ENCODE measurements at regions not wholly inside any gene's neighbourhood (a gene's known extent, or its start where the extent isn't known, plus 50 kb on each side); places are given as distances from the start of the nearest gene placed in this dataset.

DNA sequence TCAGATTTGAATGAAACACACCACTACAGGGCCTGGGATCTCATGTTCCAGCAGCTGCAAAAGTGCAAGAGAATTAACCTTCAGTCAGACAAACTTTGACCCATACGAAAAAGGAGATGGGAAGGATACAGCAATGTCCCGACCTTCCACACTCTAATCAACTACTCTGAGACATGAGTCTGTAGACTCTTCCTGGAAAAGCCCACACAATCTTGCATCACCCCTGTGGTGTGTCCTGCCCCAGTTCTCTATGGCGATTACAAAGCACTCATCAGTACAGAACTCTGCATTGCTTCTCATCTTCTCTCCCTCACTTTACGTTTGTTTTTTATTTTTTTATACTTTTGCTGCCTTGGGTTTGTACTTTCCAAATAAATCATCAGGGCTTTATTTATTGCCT lies 241.0 kb upstream of the KIF2A start:
- Mint-ChIP-seq H3K27me3 (ENCODE audit: low read depth) (peaks cover 38% of the 10 kb centered on the region), H3K27ac (no peak overlapping the region), H3K4me3 (no peak overlapping the region), H3K36me3 (no peaks in the 10 kb centered on the region), H3K4me1 (no peaks in the 10 kb centered on the region), H3K9me3 (no peaks in the 10 kb centered on the region)
- no peak for DNase-seq (ENCODE audit: low spot score in 2 of 2, unreplicated experiment in 2 of 2)
- TF ChIP-seq, protein P1, sequence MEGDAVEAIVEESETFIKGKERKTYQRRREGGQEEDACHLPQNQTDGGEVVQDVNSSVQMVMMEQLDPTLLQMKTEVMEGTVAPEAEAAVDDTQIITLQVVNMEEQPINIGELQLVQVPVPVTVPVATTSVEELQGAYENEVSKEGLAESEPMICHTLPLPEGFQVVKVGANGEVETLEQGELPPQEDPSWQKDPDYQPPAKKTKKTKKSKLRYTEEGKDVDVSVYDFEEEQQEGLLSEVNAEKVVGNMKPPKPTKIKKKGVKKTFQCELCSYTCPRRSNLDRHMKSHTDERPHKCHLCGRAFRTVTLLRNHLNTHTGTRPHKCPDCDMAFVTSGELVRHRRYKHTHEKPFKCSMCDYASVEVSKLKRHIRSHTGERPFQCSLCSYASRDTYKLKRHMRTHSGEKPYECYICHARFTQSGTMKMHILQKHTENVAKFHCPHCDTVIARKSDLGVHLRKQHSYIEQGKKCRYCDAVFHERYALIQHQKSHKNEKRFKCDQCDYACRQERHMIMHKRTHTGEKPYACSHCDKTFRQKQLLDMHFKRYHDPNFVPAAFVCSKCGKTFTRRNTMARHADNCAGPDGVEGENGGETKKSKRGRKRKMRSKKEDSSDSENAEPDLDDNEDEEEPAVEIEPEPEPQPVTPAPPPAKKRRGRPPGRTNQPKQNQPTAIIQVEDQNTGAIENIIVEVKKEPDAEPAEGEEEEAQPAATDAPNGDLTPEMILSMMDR (IDR thresholded peaks at IDR 0.05; ENCODE audit: unreplicated experiment): no peak

DNA sequence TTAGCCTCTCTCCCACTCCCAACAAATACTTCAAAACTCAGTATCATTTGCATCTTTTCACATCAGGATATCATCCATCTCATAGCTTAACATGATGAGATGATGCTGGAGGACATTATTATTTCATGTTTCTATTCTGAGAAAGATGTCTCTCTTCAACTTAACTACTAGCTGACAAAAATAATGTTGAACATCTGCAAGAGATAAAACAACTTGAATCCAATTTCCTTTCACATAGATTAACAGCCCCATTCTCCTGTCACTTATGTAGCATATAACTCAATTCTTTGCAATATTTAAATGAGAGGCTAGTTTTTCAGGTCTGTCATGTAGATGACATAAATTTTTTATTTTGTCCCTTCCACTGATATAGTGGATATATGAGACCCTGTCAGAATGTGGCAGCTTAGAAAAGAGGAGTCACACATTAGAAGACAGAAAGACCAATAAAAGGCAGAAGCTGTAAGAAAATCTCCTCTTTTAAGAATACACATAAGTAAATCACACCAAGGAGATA lies 239.2 kb upstream of the KIF2A start:
- no peaks in the 10 kb centered on the region for H3K36me3 Mint-ChIP-seq
- H3K27ac Mint-ChIP-seq: no peak overlapping the region

DNA sequence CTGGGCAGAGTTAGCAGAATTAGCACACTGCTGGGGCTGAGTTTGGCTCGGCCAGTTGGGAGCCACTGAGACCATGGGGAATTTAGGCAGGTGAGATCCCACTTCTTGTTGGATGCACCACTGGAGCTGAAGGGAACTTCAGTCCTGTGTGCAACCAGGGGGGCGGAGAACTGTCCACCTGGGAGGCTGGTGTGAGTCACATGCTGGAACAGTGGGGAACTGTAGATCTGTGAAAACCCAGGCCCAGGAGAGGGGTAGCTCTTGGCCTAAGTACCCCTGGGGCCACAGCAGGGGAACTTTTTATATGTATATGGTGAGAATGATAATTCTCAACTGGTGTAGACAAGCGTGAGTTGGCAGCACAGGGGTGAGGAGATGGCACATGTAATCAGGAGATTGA lies 237.5 kb upstream of the KIF2A start:
- DNase-seq (ENCODE audit: low spot score in 2 of 2, unreplicated experiment in 2 of 2): no peak
- H3K36me3 Mint-ChIP-seq: no peaks in the 10 kb centered on the region
- H3K27me3 Mint-ChIP-seq (ENCODE audit: low read depth): peaks cover 23% of the 10 kb centered on the region
- H3K4me3 Mint-ChIP-seq: no peak overlapping the region
- TF ChIP-seq, protein P1 (IDR thresholded peaks at IDR 0.05; ENCODE audit: unreplicated experiment): no peak
- H3K9me3 Mint-ChIP-seq: no peaks in the 10 kb centered on the region
- H3K4me1 Mint-ChIP-seq: no peaks in the 10 kb centered on the region
- no peak overlapping the region for H3K27ac Mint-ChIP-seq

More for the DNA sequence above, 239.2 kb upstream of the KIF2A start:
- DNase-seq (ENCODE audit: low spot score in 2 of 2, unreplicated experiment in 2 of 2): no peak
- Mint-ChIP-seq H3K4me3 (no peak overlapping the region), H3K4me1 (no peaks in the 10 kb centered on the region), H3K27me3 (ENCODE audit: low read depth) (peaks cover 28% of the 10 kb centered on the region), H3K9me3 (no peaks in the 10 kb centered on the region)
- TF ChIP-seq, protein P1 (IDR thresholded peaks at IDR 0.05; ENCODE audit: unreplicated experiment): no peak

DNA sequence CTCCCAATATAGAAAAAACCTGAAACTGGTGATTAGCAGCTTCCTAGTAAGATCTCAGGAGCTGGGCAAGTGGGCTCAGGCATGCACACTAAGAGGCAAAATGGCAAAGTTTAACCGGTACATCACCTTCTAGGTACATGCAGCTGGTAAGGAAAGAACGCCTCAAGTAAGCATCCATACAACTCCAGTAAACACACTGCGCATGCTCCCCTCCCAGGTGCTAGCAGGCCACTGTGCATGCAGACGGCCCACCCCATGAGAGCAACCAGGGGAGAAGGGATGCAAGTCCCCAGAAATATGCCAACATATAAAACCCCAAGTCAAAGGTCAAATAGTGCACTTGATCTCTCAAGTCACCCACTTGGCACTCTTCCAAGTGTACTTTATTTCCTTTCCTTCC lies 228.6 kb upstream of the KIF2A start:
- Mint-ChIP-seq H3K9me3 (no peaks in the 10 kb centered on the region), H3K27ac (no peak overlapping the region), H3K27me3 (ENCODE audit: low read depth) (peaks cover 9% of the 10 kb centered on the region), H3K4me3 (no peak overlapping the region), H3K4me1 (peaks cover 11% of the 10 kb centered on the region), H3K36me3 (no peaks in the 10 kb centered on the region)
- TF ChIP-seq, protein P1 (IDR thresholded peaks at IDR 0.05; ENCODE audit: unreplicated experiment): no peak
- DNase-seq (ENCODE audit: low spot score in 2 of 2, unreplicated experiment in 2 of 2): no peak

DNA sequence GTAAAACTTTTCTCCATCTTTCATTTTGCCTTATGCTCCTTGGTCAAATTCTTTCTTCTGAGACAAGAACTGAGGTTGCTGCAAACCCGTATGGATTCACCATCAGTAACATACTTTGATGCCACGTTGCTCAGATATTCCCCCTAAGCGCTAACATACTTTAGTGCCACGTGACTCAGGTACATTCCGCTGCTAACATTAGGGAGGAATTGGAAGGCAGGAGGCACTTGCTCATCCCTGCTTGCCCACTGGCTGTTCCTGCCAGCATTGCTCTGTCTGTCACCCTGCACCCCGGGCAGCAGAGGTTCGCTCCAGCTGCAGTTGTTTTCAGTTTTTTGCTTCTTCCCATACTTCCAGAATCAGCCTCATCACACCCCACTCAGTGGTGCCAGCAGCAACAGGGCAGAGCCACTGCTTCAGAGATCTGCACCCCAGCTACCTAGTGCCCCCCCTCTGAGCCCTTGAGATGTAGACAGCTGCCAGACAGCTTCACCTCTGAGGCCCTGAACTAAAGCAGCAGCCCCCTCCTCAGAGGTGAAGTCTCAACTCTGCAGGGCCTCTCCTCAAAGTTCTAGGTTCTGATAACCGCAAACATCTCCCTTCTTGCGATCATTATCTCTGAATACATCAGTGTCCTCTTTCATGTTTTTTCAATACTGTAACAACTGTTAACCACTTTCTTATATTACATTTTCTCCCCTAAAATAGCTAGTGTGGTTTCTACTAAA lies 228.0 kb upstream of the KIF2A start:
- no peaks in the 10 kb centered on the region for H3K36me3 Mint-ChIP-seq
- H3K4me3 Mint-ChIP-seq: no peak overlapping the region
- H3K9me3 Mint-ChIP-seq: no peaks in the 10 kb centered on the region
- H3K27me3 Mint-ChIP-seq (ENCODE audit: low read depth): peaks cover 7% of the 10 kb centered on the region
- TF ChIP-seq, protein P1 (IDR thresholded peaks at IDR 0.05; ENCODE audit: unreplicated experiment): no peak
- DNase-seq (ENCODE audit: low spot score in 2 of 2, unreplicated experiment in 2 of 2): no peak
- no peak overlapping the region for H3K27ac Mint-ChIP-seq
- H3K4me1 Mint-ChIP-seq: peaks cover 11% of the 10 kb centered on the region

All from mesothelial cell of epicardium (in vitro differentiated cells).